HepG2 (cell line): ENCODE measurements at regions not wholly inside any gene's neighbourhood (a gene's known extent, or its start where the extent isn't known, plus 50 kb on each side); places are given as distances from the start of the nearest gene placed in this dataset.

ENCODE experiments used
- ATAC-seq: fragments of 200-7000 bp; cut with Tn5 transposase; 3 replicates; pipeline ENCODE4 v1.9.1; 2020; ENCODE audit warnings: mild to moderate bottlenecking, moderate library complexity
- BruUV-seq: library from RNA; stranded (reverse); fragments of 400-500 nt; replicated peaks from 2 replicates; lab custom pipeline; 2021; lab: Mats Ljungman, UMichigan
- CTCF ChIA-PET: fragments of 300-600 bp; formaldehyde crosslinking; extraction: SDS; loops from one replicate; lab custom pipeline; 2021; ENCODE audit warnings: low total read pairs, inconsistent platforms, low intra/inter-chr PET ratio; lab: Yijun Ruan, JAX
- POLR2A ChIA-PET: fragments of 350-600 bp; sonication (Branson Sonifier 250); formaldehyde crosslinking; loops from one replicate; lab custom pipeline; 2020; ENCODE audit warnings: antibody characterized with exemption, inconsistent platforms; lab: Yijun Ruan, JAX
- DNase-seq: peaks from one replicate; pipeline ENCODE4 v3.0.0-alpha.2; 2015; ENCODE audit warnings: low spot score
- FAIRE-seq: peaks from 3 replicates; lab custom pipeline; 2011; peaks lifted over from hg19 to GRCh38; lab: Jason Lieb, UNC
- H2AFZ ChIP-seq: one replicate; pipeline ENCODE4 v1.6.1; 2011; ENCODE audit warnings: low read length, inconsistent platforms
- H3K27ac ChIP-seq: fragments of 300-600 bp; 3 replicates; pipeline ENCODE4 v1.8.0; 2011; ENCODE audit warnings: mixed run types, mild to moderate bottlenecking, mixed read lengths, low read length, inconsistent platforms; ENCODE audit not compliant: insufficient read depth; ENCODE audit errors: extremely low read length
- H3K27me3 ChIP-seq, 2 experiments: fragments of 200-600 bp in 1 of 2; 2 replicates in 1 of 2; 3 replicates in 1 of 2; pipeline versions ENCODE4 v1.6.0 to v1.8.0; 2011; ENCODE audit warnings: low read length in 2 of 2, mild to moderate bottlenecking in 2 of 2, moderate library complexity in 2 of 2, inconsistent platforms in 1 of 2; ENCODE audit not compliant: insufficient read depth in 2 of 2, control insufficient read depth in 1 of 2
- H3K36me3 ChIP-seq, 2 experiments: fragments of 200-600 bp in 1 of 2; replicated peaks in 1 of 2; 2 replicates in 1 of 2; 3 replicates in 1 of 2; pipeline versions ENCODE4 v1.5.1 to v1.8.0; 2011; ENCODE audit warnings: low read length in 2 of 2, inconsistent platforms in 1 of 2; ENCODE audit not compliant: insufficient read depth in 2 of 2, control insufficient read depth in 1 of 2
- H3K4me1 ChIP-seq: 2 replicates; pipeline ENCODE4 v1.5.1; 2012; ENCODE audit warnings: low read length, inconsistent platforms; ENCODE audit not compliant: insufficient read depth
- H3K4me2 ChIP-seq: 2 replicates; pipeline ENCODE4 v1.6.0; 2011; ENCODE audit warnings: low read depth, low read length, inconsistent platforms
- H3K4me3 ChIP-seq, 3 experiments: fragments of 200-600 bp in 1 of 3; sonication (generic), shearing (Covaris generic) in 1 of 3; replicated peaks in 1 of 3; 2 replicates each; pipeline ENCODE4 v1.5.1; 2011 to 2016; ENCODE audit warnings: low read length in 3 of 3, inconsistent platforms in 2 of 3, low read depth in 2 of 3, mild to moderate bottlenecking in 2 of 3, control low read depth in 1 of 3, mixed read lengths in 1 of 3; ENCODE audit not compliant: insufficient read depth in 1 of 3
- H3K79me2 ChIP-seq: one replicate; pipeline ENCODE4 v1.6.1; 2011; ENCODE audit warnings: low read length, inconsistent platforms; ENCODE audit not compliant: insufficient read depth
- H3K9ac ChIP-seq: 2 replicates; pipeline ENCODE4 v1.6.0; 2011; ENCODE audit warnings: mild to moderate bottlenecking, low read depth, low read length, inconsistent platforms; ENCODE audit not compliant: insufficient read depth
- H3K9me3 ChIP-seq: 2 replicates; pipeline ENCODE4 v1.5.1; 2012; ENCODE audit warnings: mild to moderate bottlenecking, low read length
- H4K20me1 ChIP-seq: 2 replicates; pipeline ENCODE4 v1.6.0; 2011; ENCODE audit warnings: inconsistent platforms, mild to moderate bottlenecking, low read length, moderate library complexity; ENCODE audit not compliant: insufficient read depth
- BCL3 ChIP-seq: sonication (generic); formaldehyde crosslinking; IDR thresholded peaks from 2 replicates; pipeline ENCODE4 v1.5.1; 2020; ENCODE audit warnings: mild to moderate bottlenecking, missing genetic modification reagents, moderate library complexity
- BORCS8-MEF2B ChIP-seq: sonication (generic); formaldehyde crosslinking; IDR thresholded peaks from 2 replicates; pipeline ENCODE4 v1.8.0; 2022; ENCODE audit warnings: mild to moderate bottlenecking, missing genetic modification reagents
- FOXK2 ChIP-seq: fragments of 450-650 bp; IDR thresholded peaks from 2 replicates; pipeline ENCODE4 v1.6.1; 2016
- GABPB1 ChIP-seq: IDR thresholded peaks from 2 replicates; pipeline ENCODE4 v1.6.1; 2016; ENCODE audit warnings: mild to moderate bottlenecking, missing genetic modification reagents, moderate library complexity, missing compliant biosample characterization
- GLI4 ChIP-seq: sonication (generic); formaldehyde crosslinking; IDR thresholded peaks from 2 replicates; pipeline ENCODE4 v1.5.1; 2020; ENCODE audit warnings: missing genetic modification reagents, mild to moderate bottlenecking, moderate library complexity, borderline replicate concordance
- NAIF1 ChIP-seq: sonication (generic); formaldehyde crosslinking; IDR thresholded peaks from 2 replicates; pipeline ENCODE4 v1.5.0; 2020; ENCODE audit warnings: mild to moderate bottlenecking, missing genetic modification reagents, borderline replicate concordance
- NONO ChIP-seq, 2 experiments: fragments of 450-650 bp in 1 of 2; sonication (generic) in 1 of 2; formaldehyde crosslinking in 1 of 2; IDR thresholded peaks in 1 of 2; conservative IDR thresholded peaks in 1 of 2; 2 replicates each; pipeline versions ENCODE4 v1.6.1 to v1.8.0; 2017 to 2022; ENCODE audit warnings: mild to moderate bottlenecking in 1 of 2, missing genetic modification reagents in 1 of 2, moderate library complexity in 1 of 2
- SRF ChIP-seq: IDR thresholded peaks from 2 replicates; pipeline ENCODE4 v1.6.1; 2011; ENCODE audit warnings: mild to moderate bottlenecking, low read depth, low read length, moderate library complexity
- TAF15 ChIP-seq: fragments of 200-400 bp; formaldehyde crosslinking; IDR thresholded peaks from one replicate; pipeline ENCODE4 v1.6.1; 2018; ENCODE audit warnings: mild to moderate bottlenecking, low read depth, low read length; ENCODE audit not compliant: poor library complexity, severe bottlenecking
- TBX2 ChIP-seq: sonication (generic); formaldehyde crosslinking; IDR thresholded peaks from 2 replicates; pipeline ENCODE4 v1.5.0; 2020; ENCODE audit warnings: missing genetic modification reagents, mild to moderate bottlenecking, borderline replicate concordance
- TFAP4 ChIP-seq: sonication (generic); IDR thresholded peaks from 2 replicates; pipeline ENCODE4 v1.6.1; 2016; ENCODE audit warnings: low read depth, borderline replicate concordance
- ZBTB42 ChIP-seq: sonication (generic); formaldehyde crosslinking; IDR thresholded peaks from 2 replicates; pipeline ENCODE4 v1.5.0; 2020; ENCODE audit warnings: mild to moderate bottlenecking, missing genetic modification reagents
- ZKSCAN8 ChIP-seq: IDR thresholded peaks from 2 replicates; pipeline ENCODE4 v1.6.1; 2016; ENCODE audit warnings: borderline replicate concordance, missing genetic modification reagents, missing compliant biosample characterization
- ZNF18 ChIP-seq: sonication (generic); formaldehyde crosslinking; IDR thresholded peaks from 2 replicates; pipeline ENCODE4 v1.8.0; 2022; ENCODE audit warnings: mild to moderate bottlenecking, missing genetic modification reagents; ENCODE audit not compliant: insufficient replicate concordance
- ZNF451 ChIP-seq: sonication (generic); formaldehyde crosslinking; IDR thresholded peaks from 2 replicates; pipeline ENCODE4 v1.5.0; 2020; ENCODE audit warnings: mild to moderate bottlenecking, missing genetic modification reagents
- WGBS: methylation state at CpG from one replicate; pipeline ENCODE4 v1.1.6; 2017; ENCODE audit warnings: low lambda C conversion rate; 5-methylcytosine and 5-hydroxymethylcytosine counted together
- in situ Hi-C: cut with HindIII; loops from 2 replicates; pipeline ENCODE4 v1.10.0; 2017; ENCODE audit warnings: low pct_unique_long_range_greater_than_20kb; ENCODE audit not compliant: extremely low pct_ligation_motif_present
- intact Hi-C: fragments of 100-400 bp; cut with micrococcal nuclease; formaldehyde crosslinking; loops from one replicate; pipeline ENCODE4 v1.10.0; 2022; ENCODE audit not compliant: unreplicated experiment
- TF ChIP-seq, protein P1 (sequence below): sonication (generic); formaldehyde crosslinking; IDR thresholded peaks from 2 replicates; pipeline ENCODE4 v1.5.0; 2020; ENCODE audit warnings: mild to moderate bottlenecking, low read depth, missing genetic modification reagents, borderline replicate concordance

DNA sequence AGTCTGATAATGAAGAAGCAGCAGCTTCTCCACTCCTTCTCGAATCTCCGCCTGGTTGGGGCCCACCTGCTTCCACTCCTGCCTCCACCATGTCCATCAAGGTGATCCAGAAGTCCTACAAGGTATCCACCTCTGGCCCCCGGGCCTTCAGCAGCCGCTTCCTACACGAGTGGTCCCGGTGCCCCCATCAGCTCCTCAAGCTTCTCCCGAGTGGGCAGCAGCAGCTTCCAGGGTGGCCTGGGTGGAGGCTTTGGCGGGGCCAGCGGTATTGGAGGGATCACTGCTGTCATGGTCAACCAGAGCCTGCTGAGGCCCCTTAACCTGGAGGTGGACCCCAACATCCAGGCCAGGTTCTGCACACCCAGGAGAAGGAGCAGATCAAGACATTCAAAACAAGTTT is 381.0 kb upstream of the USP15 start:
- BruUV-seq = no TSS peak
- no peak overlapping the region for H3K9ac ChIP-seq
- ATAC-seq = no peak
- in situ Hi-C loops = no loop called here
- H3K27me3 ChIP-seq = no peaks in the 10 kb centered on the region
- H3K27ac ChIP-seq = no peak overlapping the region
- intact Hi-C loops = no loop called here
- TF ChIP-seq NAIF1 (CRISPR knock-in tag) (no peak), TBX2 (CRISPR knock-in tag) (no peak), ZKSCAN8 (no peak), ZBTB42 (CRISPR knock-in tag) (no peak), SRF (no peak), ZNF451 (CRISPR knock-in tag) (no peak), ZNF18 (CRISPR knock-in tag) (no peak), BCL3 (no peak), TFAP4 (no peak), NONO (IDR thresholded peaks at IDR 0.05) (no peak), NONO (CRISPR knock-in tag; conservative IDR thresholded peaks at IDR 0.05) (no peak), BORCS8-MEF2B (CRISPR knock-in tag) (no peak), GLI4 (CRISPR knock-in tag) (no peak), TAF15 (no peak), GABPB1 (no peak), FOXK2 (no peak)
- TF ChIP-seq, protein P1, sequence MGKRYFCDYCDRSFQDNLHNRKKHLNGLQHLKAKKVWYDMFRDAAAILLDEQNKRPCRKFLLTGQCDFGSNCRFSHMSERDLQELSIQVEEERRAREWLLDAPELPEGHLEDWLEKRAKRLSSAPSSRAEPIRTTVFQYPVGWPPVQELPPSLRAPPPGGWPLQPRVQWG (CRISPR knock-in tag) = no peak
- no peaks in the 10 kb centered on the region for H3K36me3 ChIP-seq
- DNase-seq = no peak
- H2AFZ ChIP-seq = no peak overlapping the region
- ChIA-PET POLR2A (no interaction called here), CTCF (no interaction called here)
- under 1% methylated on average over 8 of the region's 9 CpGs for WGBS
- H3K79me2 ChIP-seq = no peaks in the 10 kb centered on the region
- H3K9me3 ChIP-seq = no peaks in the 10 kb centered on the region
- no peak overlapping the region for H3K4me2 ChIP-seq
- no peaks in the 10 kb centered on the region for H4K20me1 ChIP-seq
- no peak for FAIRE-seq
- H3K4me1 ChIP-seq = no peaks in the 10 kb centered on the region
- H3K4me3 ChIP-seq = no peak overlapping the region
